ENCODE measurements at regions not wholly inside any gene's neighbourhood (a gene's known extent, or its start where the extent isn't known, plus 50 kb on each side); places are given as distances from the start of the nearest gene placed in this dataset.

GRCh38 chr20:6703047-6703446 is 64.4 kb upstream of the BMP2 start:
- H3K79me2 ChIP-seq (ENCODE audit: insufficient read depth, low read length): no peaks in the 10 kb centered on the region
- H2AFZ ChIP-seq (ENCODE audit: insufficient read depth, low read depth, low read length, poor library complexity, severe bottlenecking): no peak overlapping the region
- H3K4me2 ChIP-seq (replicated peaks; ENCODE audit: extremely low read depth, low read length, poor library complexity, severe bottlenecking): no peak overlapping the region
- WGBS (ENCODE audit: insufficient coverage): no CpG with 5 or more reads among the region's 3 CpGs
- peaks cover 51% of the 10 kb centered on the region for H3K4me1 Mint-ChIP-seq
- no peak overlapping the region for H3K4me3 ChIP-seq (replicated peaks in 1 of 3; ENCODE audit: low read depth in 2 of 3, low read length in 3 of 3)
- H3K4me3 Mint-ChIP-seq: no peak overlapping the region
- H3K9me3 Mint-ChIP-seq: peaks cover 0 to 4% (median 0%) of the 10 kb centered on the region in 7 donors
- no peak overlapping the region for H3K27ac Mint-ChIP-seq
- no peak overlapping the region for H3K9ac ChIP-seq (ENCODE audit: insufficient read depth, low read length, poor library complexity, severe bottlenecking)
- H3K36me3 Mint-ChIP-seq: peaks cover 0 to 10% of the 10 kb centered on the region in 2 donors
- DNase-seq: no peak
- no peaks in the 10 kb centered on the region for H4K20me1 ChIP-seq (ENCODE audit: insufficient read depth, low read length)
- peaks cover 11 to 21% of the 10 kb centered on the region in 2 donors for H3K27me3 ChIP-seq (ENCODE audit: control insufficient read depth in 2 of 2, insufficient read depth in 2 of 2, low read length in 2 of 2)
- no peaks in the 10 kb centered on the region for H3K36me3 ChIP-seq (replicated peaks in 1 of 2; ENCODE audit: control insufficient read depth in 1 of 2, insufficient read depth in 2 of 2, low read length in 2 of 2)
- peaks cover 40% of the 10 kb centered on the region in 2 donors for H3K4me1 ChIP-seq (ENCODE audit: control insufficient read depth in 1 of 2, insufficient read depth in 2 of 2, low read length in 2 of 2)
- TF ChIP-seq, protein P1, sequence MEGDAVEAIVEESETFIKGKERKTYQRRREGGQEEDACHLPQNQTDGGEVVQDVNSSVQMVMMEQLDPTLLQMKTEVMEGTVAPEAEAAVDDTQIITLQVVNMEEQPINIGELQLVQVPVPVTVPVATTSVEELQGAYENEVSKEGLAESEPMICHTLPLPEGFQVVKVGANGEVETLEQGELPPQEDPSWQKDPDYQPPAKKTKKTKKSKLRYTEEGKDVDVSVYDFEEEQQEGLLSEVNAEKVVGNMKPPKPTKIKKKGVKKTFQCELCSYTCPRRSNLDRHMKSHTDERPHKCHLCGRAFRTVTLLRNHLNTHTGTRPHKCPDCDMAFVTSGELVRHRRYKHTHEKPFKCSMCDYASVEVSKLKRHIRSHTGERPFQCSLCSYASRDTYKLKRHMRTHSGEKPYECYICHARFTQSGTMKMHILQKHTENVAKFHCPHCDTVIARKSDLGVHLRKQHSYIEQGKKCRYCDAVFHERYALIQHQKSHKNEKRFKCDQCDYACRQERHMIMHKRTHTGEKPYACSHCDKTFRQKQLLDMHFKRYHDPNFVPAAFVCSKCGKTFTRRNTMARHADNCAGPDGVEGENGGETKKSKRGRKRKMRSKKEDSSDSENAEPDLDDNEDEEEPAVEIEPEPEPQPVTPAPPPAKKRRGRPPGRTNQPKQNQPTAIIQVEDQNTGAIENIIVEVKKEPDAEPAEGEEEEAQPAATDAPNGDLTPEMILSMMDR (IDR thresholded peaks at IDR 0.05): no peak
- H3K27me3 Mint-ChIP-seq (ENCODE audit: low read depth in 3 of 3): peaks cover 17 to 23% (median 19%) of the 10 kb centered on the region in 3 donors
- intact Hi-C loops (cut with micrococcal nuclease): no loop called here
- no peak overlapping the region for H3K27ac ChIP-seq (ENCODE audit: low read depth in 1 of 2, low read length in 2 of 2)
- H3K9me3 ChIP-seq (replicated peaks in 1 of 2; ENCODE audit: control insufficient read depth in 1 of 2, insufficient read depth in 1 of 2, low read length in 2 of 2): no peaks in the 10 kb centered on the region

DNA sequence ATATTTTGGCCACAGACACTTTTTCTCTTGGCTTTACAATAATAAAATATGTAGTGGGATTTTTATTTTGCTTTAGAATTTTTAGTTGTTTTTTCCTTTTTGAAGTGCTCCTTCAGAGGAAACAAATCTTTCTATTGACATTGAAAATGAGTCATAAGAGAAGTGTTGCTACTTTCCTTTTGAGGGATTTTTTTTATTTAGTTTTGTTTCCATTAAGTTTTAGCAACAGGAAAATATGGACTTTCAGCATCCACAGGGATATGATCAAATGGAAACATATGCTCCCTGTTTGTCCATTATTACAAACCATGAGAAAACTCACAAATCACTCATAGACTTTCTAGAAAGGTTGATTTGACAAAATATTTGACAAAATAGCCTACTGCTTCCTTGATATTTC is 65.3 kb upstream of the BMP2 start:
- Mint-ChIP-seq H3K27me3 (ENCODE audit: low read depth in 3 of 3) (peaks cover 9 to 21% (median 17%) of the 10 kb centered on the region in 3 donors), H3K4me1 (peaks cover 50% of the 10 kb centered on the region), H3K27ac (peak overlapping the region in 1 of 7 donors; percentile 93), H3K4me3 (peak overlapping the region in 1 of 2 donors; percentile 85), H3K9me3 (peaks cover 0 to 4% (median 0%) of the 10 kb centered on the region in 7 donors), H3K36me3 (peaks cover 0 to 10% of the 10 kb centered on the region in 2 donors)
- peaks cover 5 to 18% of the 10 kb centered on the region in 2 donors for H3K27me3 ChIP-seq (ENCODE audit: control insufficient read depth in 2 of 2, insufficient read depth in 2 of 2, low read length in 2 of 2)
- intact Hi-C loops (cut with micrococcal nuclease): no loop called here
- TF ChIP-seq, protein P1 (IDR thresholded peaks at IDR 0.05): no peak
- H3K27ac ChIP-seq (ENCODE audit: low read depth in 1 of 2, low read length in 2 of 2): no peak overlapping the region
- no peak overlapping the region for H3K9ac ChIP-seq (ENCODE audit: insufficient read depth, low read length, poor library complexity, severe bottlenecking)
- no peaks in the 10 kb centered on the region for H3K36me3 ChIP-seq (replicated peaks in 1 of 2; ENCODE audit: control insufficient read depth in 1 of 2, insufficient read depth in 2 of 2, low read length in 2 of 2)
- H3K4me2 ChIP-seq (replicated peaks; ENCODE audit: extremely low read depth, low read length, poor library complexity, severe bottlenecking): no peak overlapping the region
- no peaks in the 10 kb centered on the region for H3K79me2 ChIP-seq (ENCODE audit: insufficient read depth, low read length)
- no peak overlapping the region for H2AFZ ChIP-seq (ENCODE audit: insufficient read depth, low read depth, low read length, poor library complexity, severe bottlenecking)
- no peak overlapping the region for H3K4me3 ChIP-seq (replicated peaks in 1 of 3; ENCODE audit: low read depth in 2 of 3, low read length in 3 of 3)
- H4K20me1 ChIP-seq (ENCODE audit: insufficient read depth, low read length): no peaks in the 10 kb centered on the region
- DNase-seq: no peak
- H3K9me3 ChIP-seq (replicated peaks in 1 of 2; ENCODE audit: control insufficient read depth in 1 of 2, insufficient read depth in 1 of 2, low read length in 2 of 2): no peaks in the 10 kb centered on the region
- peaks cover 40% of the 10 kb centered on the region in 2 donors for H3K4me1 ChIP-seq (ENCODE audit: control insufficient read depth in 1 of 2, insufficient read depth in 2 of 2, low read length in 2 of 2)

Measured in CD14-positive monocyte (primary cell).